ENCODE measurements at regions not wholly inside any gene's neighbourhood (a gene's known extent, or its start where the extent isn't known, plus 50 kb on each side); places are given as distances from the start of the nearest gene placed in this dataset.

- Histone ChIP-seq H3K27ac (ENCODE audit: low read length in 2 of 2) (no peak overlapping the region), H4K20me1 (ENCODE audit: control insufficient read depth, insufficient read depth, low read length, poor library complexity, severe bottlenecking) (no peaks in the 10 kb centered on the region), H3K36me3 (replicated peaks in 1 of 2; ENCODE audit: control extremely low read depth in 1 of 2, control insufficient read depth in 1 of 2, extremely low read depth in 1 of 2, insufficient read depth in 2 of 2, low read length in 1 of 2) (no peaks in the 10 kb centered on the region), H3K9ac (ENCODE audit: low read length) (no peak overlapping the region), H3K27me3 (replicated peaks in 1 of 4; ENCODE audit: control extremely low read depth in 1 of 4, control insufficient read depth in 3 of 4, insufficient read depth in 4 of 4, low read length in 3 of 4) (no peaks in the 10 kb centered on the region), H3K4me3 (ENCODE audit: control extremely low read depth in 1 of 5, extremely low read depth in 1 of 5, insufficient read depth in 1 of 5, low read depth in 2 of 5, low read length in 4 of 5) (no peak overlapping the region), H3K4me1 (ENCODE audit: control insufficient read depth in 2 of 2, insufficient read depth in 2 of 2, low read length in 2 of 2) (no peaks in the 10 kb centered on the region), H3K4me2 (replicated peaks; ENCODE audit: low read depth, low read length, poor library complexity, severe bottlenecking) (no peak overlapping the region), H3K79me2 (ENCODE audit: control insufficient read depth, insufficient read depth, low read length) (no peaks in the 10 kb centered on the region), H2AFZ (ENCODE audit: insufficient read depth, low read depth, low read length, poor library complexity, severe bottlenecking) (no peak overlapping the region), H3K9me3 (ENCODE audit: control extremely low read depth in 1 of 3, control insufficient read depth in 2 of 3, insufficient read depth in 1 of 3, low read length in 2 of 3) (no peaks in the 10 kb centered on the region)
- ATAC-seq (ENCODE audit: low read depth): no peak
- TF ChIP-seq EZH2 (IDR thresholded peaks at IDR 0.05; ENCODE audit: borderline replicate concordance, insufficient read depth, low read depth, low read length, poor library complexity, severe bottlenecking): no peak
- TF ChIP-seq, protein P1, sequence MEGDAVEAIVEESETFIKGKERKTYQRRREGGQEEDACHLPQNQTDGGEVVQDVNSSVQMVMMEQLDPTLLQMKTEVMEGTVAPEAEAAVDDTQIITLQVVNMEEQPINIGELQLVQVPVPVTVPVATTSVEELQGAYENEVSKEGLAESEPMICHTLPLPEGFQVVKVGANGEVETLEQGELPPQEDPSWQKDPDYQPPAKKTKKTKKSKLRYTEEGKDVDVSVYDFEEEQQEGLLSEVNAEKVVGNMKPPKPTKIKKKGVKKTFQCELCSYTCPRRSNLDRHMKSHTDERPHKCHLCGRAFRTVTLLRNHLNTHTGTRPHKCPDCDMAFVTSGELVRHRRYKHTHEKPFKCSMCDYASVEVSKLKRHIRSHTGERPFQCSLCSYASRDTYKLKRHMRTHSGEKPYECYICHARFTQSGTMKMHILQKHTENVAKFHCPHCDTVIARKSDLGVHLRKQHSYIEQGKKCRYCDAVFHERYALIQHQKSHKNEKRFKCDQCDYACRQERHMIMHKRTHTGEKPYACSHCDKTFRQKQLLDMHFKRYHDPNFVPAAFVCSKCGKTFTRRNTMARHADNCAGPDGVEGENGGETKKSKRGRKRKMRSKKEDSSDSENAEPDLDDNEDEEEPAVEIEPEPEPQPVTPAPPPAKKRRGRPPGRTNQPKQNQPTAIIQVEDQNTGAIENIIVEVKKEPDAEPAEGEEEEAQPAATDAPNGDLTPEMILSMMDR (IDR thresholded peaks at IDR 0.05): no peak
- no peaks in the 10 kb centered on the region for H3K27me3 Mint-ChIP-seq
- H3K4me1 Mint-ChIP-seq: no peaks in the 10 kb centered on the region
- DNase-seq: no peak
- intact Hi-C loops (cut with micrococcal nuclease): no loop called here
- H3K27ac Mint-ChIP-seq: no peak overlapping the region
- WGBS (ENCODE audit: insufficient coverage): 100% methylated on average over 1 of the region's 1 CpG
- peaks cover 4% of the 10 kb centered on the region for H3K9me3 Mint-ChIP-seq (ENCODE audit: insufficient read depth)
- no peak overlapping the region for H3K4me3 Mint-ChIP-seq
- ChIA-PET CTCF (no interaction called here), POLR2A (no interaction called here)
These were observed 122.7 kb upstream of the FAT3 start for GRCh38 chr11:92101920-92102319.

DNA sequence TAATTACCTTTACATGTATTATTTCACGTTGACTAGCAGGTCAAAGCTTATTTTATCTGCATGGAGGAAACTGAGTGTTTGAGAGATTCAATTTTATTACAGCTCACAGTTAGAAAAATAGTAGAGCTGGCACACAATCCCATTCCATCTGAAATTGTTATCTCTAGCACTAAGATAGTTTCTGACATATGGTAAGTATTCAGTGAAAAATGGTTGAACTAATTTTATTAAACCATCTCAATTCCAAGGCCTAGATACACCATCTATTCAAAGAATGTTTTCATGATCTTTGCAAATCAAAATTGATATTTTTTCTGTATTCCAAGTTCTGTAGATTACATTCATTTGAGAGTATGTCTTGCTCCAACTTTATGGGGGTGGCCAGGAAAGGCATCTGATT, 125.4 kb upstream of the FAT3 start:
- Mint-ChIP-seq H3K27ac (no peak overlapping the region), H3K4me1 (no peaks in the 10 kb centered on the region), H3K27me3 (no peaks in the 10 kb centered on the region), H3K4me3 (no peak overlapping the region), H3K9me3 (ENCODE audit: insufficient read depth) (peaks cover 4% of the 10 kb centered on the region)
- no CpG with 5 or more reads among the region's 1 CpG for WGBS (ENCODE audit: insufficient coverage)
- Histone ChIP-seq H3K4me2 (replicated peaks; ENCODE audit: low read depth, low read length, poor library complexity, severe bottlenecking) (no peak overlapping the region), H2AFZ (ENCODE audit: insufficient read depth, low read depth, low read length, poor library complexity, severe bottlenecking) (no peak overlapping the region), H3K4me3 (ENCODE audit: control extremely low read depth in 1 of 5, extremely low read depth in 1 of 5, insufficient read depth in 1 of 5, low read depth in 2 of 5, low read length in 4 of 5) (no peak overlapping the region), H3K9me3 (ENCODE audit: control extremely low read depth in 1 of 3, control insufficient read depth in 2 of 3, insufficient read depth in 1 of 3, low read length in 2 of 3) (no peaks in the 10 kb centered on the region), H3K27me3 (replicated peaks in 1 of 4; ENCODE audit: control extremely low read depth in 1 of 4, control insufficient read depth in 3 of 4, insufficient read depth in 4 of 4, low read length in 3 of 4) (no peaks in the 10 kb centered on the region), H3K79me2 (ENCODE audit: control insufficient read depth, insufficient read depth, low read length) (no peaks in the 10 kb centered on the region), H3K9ac (ENCODE audit: low read length) (no peak overlapping the region), H3K36me3 (replicated peaks in 1 of 2; ENCODE audit: control extremely low read depth in 1 of 2, control insufficient read depth in 1 of 2, extremely low read depth in 1 of 2, insufficient read depth in 2 of 2, low read length in 1 of 2) (no peaks in the 10 kb centered on the region), H4K20me1 (ENCODE audit: control insufficient read depth, insufficient read depth, low read length, poor library complexity, severe bottlenecking) (no peaks in the 10 kb centered on the region), H3K4me1 (ENCODE audit: control insufficient read depth in 2 of 2, insufficient read depth in 2 of 2, low read length in 2 of 2) (no peaks in the 10 kb centered on the region), H3K27ac (ENCODE audit: low read length in 2 of 2) (no peak overlapping the region)
- intact Hi-C loops (cut with micrococcal nuclease): no loop called here
- TF ChIP-seq, protein P1 (IDR thresholded peaks at IDR 0.05): no peak
- no peak for TF ChIP-seq EZH2 (IDR thresholded peaks at IDR 0.05; ENCODE audit: borderline replicate concordance, insufficient read depth, low read depth, low read length, poor library complexity, severe bottlenecking)
- no peak for DNase-seq
- CTCF ChIA-PET: no interaction called here
- ATAC-seq (ENCODE audit: low read depth): no peak
- POLR2A ChIA-PET: no interaction called here
